Panc1 (cell line): ENCODE measurements at regions not wholly inside any gene's neighbourhood (a gene's known extent, or its start where the extent isn't known, plus 50 kb on each side); places are given as distances from the start of the nearest gene placed in this dataset.

Source experiments
- ATAC-seq: fragments of 200-7000 bp; cut with Tn5 transposase; 2 replicates; pipeline ENCODE4 v1.9.1; 2020; ENCODE audit warnings: mild to moderate bottlenecking, moderate library complexity
- BruUV-seq: library from RNA; stranded (reverse); fragments of 400-500 nt; replicated peaks from 2 replicates; lab custom pipeline; 2021; lab: Mats Ljungman, UMichigan
- CTCF ChIA-PET: fragments of 300-600 bp; sonication (Branson Sonifier 250); formaldehyde crosslinking; loops from one replicate; lab custom pipeline; 2022; ENCODE audit warnings: antibody characterized with exemption; lab: Charles Lee
- POLR2A ChIA-PET: fragments of 300-600 bp; sonication (Branson Sonifier 250); formaldehyde crosslinking; loops from one replicate; lab custom pipeline; 2022; ENCODE audit warnings: antibody characterized with exemption; lab: Charles Lee
- DNase-seq: peaks from one replicate; pipeline ENCODE4 v3.0.0-alpha.2; 2010; ENCODE audit warnings: low read depth, low spot score
- H3K27ac ChIP-seq: 2 replicates; pipeline ENCODE4 v1.5.1; 2011; ENCODE audit warnings: mild to moderate bottlenecking, low read length, inconsistent platforms
- H3K27me3 ChIP-seq: fragments of 200-500 bp; sonication (Bioruptor generic); 2 replicates; pipeline ENCODE4 v1.6.0; 2014; ENCODE audit warnings: low read length, inconsistent platforms; ENCODE audit not compliant: control insufficient read depth, insufficient read depth
- H3K36me3 ChIP-seq: fragments of 200-500 bp; sonication (Bioruptor generic); 2 replicates; pipeline ENCODE4 v1.5.1; 2014; ENCODE audit warnings: inconsistent platforms, mild to moderate bottlenecking, low read length, moderate library complexity; ENCODE audit not compliant: control insufficient read depth, insufficient read depth
- H3K4me1 ChIP-seq: 2 replicates; pipeline ENCODE4 v1.5.1; 2011; ENCODE audit warnings: inconsistent platforms, mild to moderate bottlenecking, low read length, moderate library complexity; ENCODE audit not compliant: control insufficient read depth, insufficient read depth
- H3K4me3 ChIP-seq, 2 experiments: 2 replicates each; pipeline ENCODE4 v1.5.1; 2011 to 2012; ENCODE audit warnings: low read depth in 2 of 2, low read length in 2 of 2, mild to moderate bottlenecking in 2 of 2, inconsistent platforms in 1 of 2, moderate library complexity in 1 of 2
- H3K9me3 ChIP-seq: fragments of 200-500 bp; sonication (Bioruptor generic); 2 replicates; pipeline ENCODE4 v1.5.1; 2014; ENCODE audit warnings: low read depth, mild to moderate bottlenecking, inconsistent platforms, low read length, moderate library complexity; ENCODE audit not compliant: control insufficient read depth, insufficient read depth
- POLR2AphosphoS5 ChIP-seq: IDR thresholded peaks from 2 replicates; pipeline ENCODE4 v1.6.1; 2012; ENCODE audit warnings: mild to moderate bottlenecking, low read depth, low read length, moderate library complexity
- REST ChIP-seq, 2 experiments: IDR thresholded peaks; 2 replicates each; pipeline ENCODE4 v1.6.1; 2011 to 2012; ENCODE audit warnings: low read depth in 2 of 2, control low read depth in 1 of 2, low read length in 1 of 2, mild to moderate bottlenecking in 1 of 2, moderate library complexity in 1 of 2; ENCODE audit not compliant: insufficient read depth in 1 of 2
- SIN3A ChIP-seq: IDR thresholded peaks from 2 replicates; pipeline ENCODE4 v1.6.1; 2012; ENCODE audit warnings: low read depth, mild to moderate bottlenecking, low read length, moderate library complexity, borderline replicate concordance; ENCODE audit not compliant: insufficient read depth
- TCF7L2 ChIP-seq: IDR thresholded peaks from 2 replicates; pipeline ENCODE4 v1.6.1; 2011; ENCODE audit warnings: mild to moderate bottlenecking, low read depth, low read length, inconsistent platforms
- in situ Hi-C: cut with HindIII; loops from 2 replicates; pipeline ENCODE4 v1.10.0; 2016; ENCODE audit warnings: low sequenced_read_pairs, low pct_unique_long_range_greater_than_20kb
- intact Hi-C: fragments of 100-400 bp; cut with micrococcal nuclease; formaldehyde crosslinking; loops from one replicate; pipeline ENCODE4 v1.10.0; 2022; ENCODE audit not compliant: unreplicated experiment
- TF ChIP-seq, protein P1 (sequence below): fragments of 450-650 bp; IDR thresholded peaks from 2 replicates; pipeline ENCODE4 v1.5.1; 2017; ENCODE audit warnings: mild to moderate bottlenecking

DNA sequence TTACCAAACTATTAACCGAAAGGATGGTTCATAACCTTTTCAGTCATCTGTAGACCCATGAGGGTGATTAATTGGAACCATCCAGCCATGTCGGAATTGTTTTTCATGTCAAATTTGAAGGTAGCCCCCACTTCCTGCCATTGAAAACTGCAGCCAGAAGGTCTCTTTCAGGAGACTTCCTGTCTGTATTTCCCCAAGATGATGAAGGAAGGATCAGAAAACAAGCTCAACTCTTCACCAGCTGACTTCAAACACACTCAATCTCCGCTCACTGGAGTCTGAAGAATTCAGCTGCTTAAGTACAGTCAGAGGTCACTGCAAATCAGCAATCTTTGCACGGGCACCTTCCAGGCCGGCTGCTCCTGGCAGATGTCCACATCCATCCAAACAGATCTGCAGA is 291.7 kb upstream of the NPVF start:
- Histone ChIP-seq H3K4me3 (no peak overlapping the region), H3K9me3 (no peaks in the 10 kb centered on the region), H3K27ac (no peak overlapping the region), H3K4me1 (no peaks in the 10 kb centered on the region), H3K36me3 (no peaks in the 10 kb centered on the region), H3K27me3 (no peaks in the 10 kb centered on the region)
- TF ChIP-seq, protein P1, sequence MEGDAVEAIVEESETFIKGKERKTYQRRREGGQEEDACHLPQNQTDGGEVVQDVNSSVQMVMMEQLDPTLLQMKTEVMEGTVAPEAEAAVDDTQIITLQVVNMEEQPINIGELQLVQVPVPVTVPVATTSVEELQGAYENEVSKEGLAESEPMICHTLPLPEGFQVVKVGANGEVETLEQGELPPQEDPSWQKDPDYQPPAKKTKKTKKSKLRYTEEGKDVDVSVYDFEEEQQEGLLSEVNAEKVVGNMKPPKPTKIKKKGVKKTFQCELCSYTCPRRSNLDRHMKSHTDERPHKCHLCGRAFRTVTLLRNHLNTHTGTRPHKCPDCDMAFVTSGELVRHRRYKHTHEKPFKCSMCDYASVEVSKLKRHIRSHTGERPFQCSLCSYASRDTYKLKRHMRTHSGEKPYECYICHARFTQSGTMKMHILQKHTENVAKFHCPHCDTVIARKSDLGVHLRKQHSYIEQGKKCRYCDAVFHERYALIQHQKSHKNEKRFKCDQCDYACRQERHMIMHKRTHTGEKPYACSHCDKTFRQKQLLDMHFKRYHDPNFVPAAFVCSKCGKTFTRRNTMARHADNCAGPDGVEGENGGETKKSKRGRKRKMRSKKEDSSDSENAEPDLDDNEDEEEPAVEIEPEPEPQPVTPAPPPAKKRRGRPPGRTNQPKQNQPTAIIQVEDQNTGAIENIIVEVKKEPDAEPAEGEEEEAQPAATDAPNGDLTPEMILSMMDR = no peak
- no peak for TF ChIP-seq TCF7L2
- no peak for TF ChIP-seq REST (IDR thresholded peaks at IDR 0.05; ENCODE audit: insufficient read depth in 1 of 2, low read depth in 2 of 2, low read length in 1 of 2)
- no peak for TF ChIP-seq SIN3A
- TF ChIP-seq POLR2AphosphoS5 = no peak
- CTCF ChIA-PET = no interaction called here
- in situ Hi-C loops = no loop called here
- no peak for DNase-seq
- no peak for ATAC-seq
- no TSS peak for BruUV-seq
- POLR2A ChIA-PET = no interaction called here
- intact Hi-C loops = no loop called here

DNA sequence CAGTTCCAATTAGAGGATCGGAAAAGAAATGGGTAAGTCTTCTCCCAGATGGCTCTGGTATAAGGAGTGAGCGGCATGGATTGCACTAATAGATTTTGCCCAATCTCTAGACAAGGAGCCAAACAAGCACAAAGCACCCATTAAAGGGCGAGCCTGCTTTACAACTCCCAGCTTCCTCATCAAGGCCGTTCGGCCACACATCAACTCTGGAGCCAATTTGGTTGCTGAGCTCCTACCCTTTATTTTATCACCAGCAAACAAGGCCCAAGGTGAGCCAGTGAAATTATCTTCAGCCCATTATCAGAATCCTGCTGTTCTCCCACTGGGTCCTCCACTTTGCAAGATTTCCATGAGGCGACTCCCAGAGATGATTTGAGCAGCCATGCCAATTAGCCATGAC is 292.2 kb upstream of the NPVF start:
- H3K9me3 ChIP-seq = no peaks in the 10 kb centered on the region
- H3K36me3 ChIP-seq = no peaks in the 10 kb centered on the region
- in situ Hi-C loops = no loop called here
- DNase-seq = no peak
- intact Hi-C loops = no loop called here
- no peak for ATAC-seq
- H3K27me3 ChIP-seq = no peaks in the 10 kb centered on the region
- H3K4me3 ChIP-seq = no peak overlapping the region
- ChIA-PET POLR2A (no interaction called here), CTCF (no interaction called here)
- H3K4me1 ChIP-seq = no peaks in the 10 kb centered on the region
- BruUV-seq = no TSS peak
- H3K27ac ChIP-seq = no peak overlapping the region
- TF ChIP-seq, protein P1 = no peak
- TF ChIP-seq POLR2AphosphoS5 (no peak), REST (IDR thresholded peaks at IDR 0.05; ENCODE audit: insufficient read depth in 1 of 2, low read depth in 2 of 2, low read length in 1 of 2) (no peak), SIN3A (no peak), TCF7L2 (no peak)
